ENCODE measurements at regions not wholly inside any gene's neighbourhood (a gene's known extent, or its start where the extent isn't known, plus 50 kb on each side); places are given as distances from the start of the nearest gene placed in this dataset.

DNA sequence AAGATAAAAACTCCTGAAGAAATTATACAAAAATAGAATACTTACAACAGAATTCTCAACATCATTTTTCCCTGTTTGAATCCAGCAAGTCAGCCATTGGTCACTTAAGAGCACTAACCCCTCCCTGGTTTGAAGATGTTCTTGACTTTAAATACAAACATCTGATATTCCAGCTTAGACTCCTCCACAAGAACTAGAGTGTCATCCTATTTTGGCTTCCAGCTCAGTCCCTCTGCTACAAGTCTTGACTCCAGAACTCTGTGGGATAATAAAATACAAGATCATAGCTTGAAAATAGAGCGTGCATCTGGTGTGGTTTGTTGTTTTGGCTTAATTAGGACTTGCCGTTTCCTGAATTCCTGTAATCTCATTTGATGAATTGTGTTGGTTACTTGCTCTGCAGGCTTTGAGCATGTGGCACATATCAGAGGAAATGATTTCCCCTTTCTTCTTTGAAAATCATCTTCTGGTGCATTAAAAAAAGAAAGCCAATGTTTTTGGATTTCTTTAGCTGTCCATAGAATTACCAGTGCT, 63.7 kb upstream of the DPT start:
- H3K4me3 ChIP-seq (ENCODE audit: low read length), result no peak overlapping the region
- no peak for DNase-seq (ENCODE audit: low read depth)
- TF ChIP-seq CTCF (conservative IDR thresholded peaks at IDR 0.05; ENCODE audit: low read depth, low read length), result no peak

DNA sequence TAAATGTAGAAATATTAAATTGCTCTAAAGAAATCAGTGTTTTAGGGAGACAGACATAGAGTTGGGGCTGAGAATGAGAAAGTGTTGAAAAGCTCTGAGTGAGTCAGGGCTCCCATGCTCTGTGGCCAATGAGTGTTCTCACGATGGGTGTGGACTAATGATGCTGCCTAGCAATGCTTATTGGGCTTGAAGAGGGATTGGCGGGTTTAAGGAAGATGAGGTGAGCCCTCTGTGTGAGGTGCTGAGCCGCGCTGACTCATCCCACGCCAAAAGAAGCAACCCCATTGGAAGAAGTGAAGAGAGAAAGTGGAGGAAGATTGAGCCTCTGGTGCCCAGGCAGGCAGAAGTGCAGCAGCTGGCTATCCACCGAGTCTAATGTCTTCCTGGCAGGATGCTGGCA, 65.1 kb upstream of the DPT start:
- H3K4me3 ChIP-seq (ENCODE audit: low read length), result no peak overlapping the region
- no peak for DNase-seq (ENCODE audit: low read depth)
- TF ChIP-seq CTCF (conservative IDR thresholded peaks at IDR 0.05; ENCODE audit: low read depth, low read length), result no peak

- no peak for DNase-seq (ENCODE audit: low read depth)
- TF ChIP-seq CTCF (conservative IDR thresholded peaks at IDR 0.05; ENCODE audit: low read depth, low read length), result no peak
- H3K4me3 ChIP-seq (ENCODE audit: low read length), result no peak overlapping the region
Measured at GRCh38 chr1:168795681-168796080, 66.7 kb upstream of the DPT start.

- H3K4me3 ChIP-seq (ENCODE audit: low read length), result no peak overlapping the region
- no peak for DNase-seq (ENCODE audit: low read depth)
- TF ChIP-seq CTCF (conservative IDR thresholded peaks at IDR 0.05; ENCODE audit: low read depth, low read length), result no peak
Measured at GRCh38 chr1:168799927-168800605, 71.1 kb upstream of the DPT start.

- DNase-seq (ENCODE audit: low read depth), result peak; percentile 22
- TF ChIP-seq CTCF (conservative IDR thresholded peaks at IDR 0.05; ENCODE audit: low read depth, low read length), result no peak
- no peak overlapping the region for H3K4me3 ChIP-seq (ENCODE audit: low read length)
Measured at GRCh38 chr1:168801032-168801745, 72.2 kb upstream of the DPT start.

GRCh38 chr1:168803806-168804510, 75.0 kb upstream of the DPT start:
- TF ChIP-seq CTCF (conservative IDR thresholded peaks at IDR 0.05; ENCODE audit: low read depth, low read length), result no peak
- no peak for DNase-seq (ENCODE audit: low read depth)
- H3K4me3 ChIP-seq (ENCODE audit: low read length), result no peak overlapping the region
